ENCODE measurements at regions not wholly inside any gene's neighbourhood (a gene's known extent, or its start where the extent isn't known, plus 50 kb on each side); places are given as distances from the start of the nearest gene placed in this dataset.

GRCh38 chr12:92010853-92011701 lies 134.6 kb downstream of the BTG1 start:
- peak; percentile 57 for ATAC-seq
- DNase-seq, result no peak
- Mint-ChIP-seq H3K36me3 (ENCODE audit: low read depth) (peaks cover 4% of the 10 kb centered on the region), H3K9me3 (peaks cover 8% of the 10 kb centered on the region), H3K4me3 (peak overlapping the region; percentile 70), H3K27ac (peak overlapping the region; percentile 57), H3K4me1 (peaks cover 35% of the 10 kb centered on the region), H3K27me3 (no peaks in the 10 kb centered on the region)

- no peak overlapping the region for H3K27ac Mint-ChIP-seq
- no peak for ATAC-seq
- H3K36me3 Mint-ChIP-seq (ENCODE audit: low read depth), result peaks cover 4% of the 10 kb centered on the region
- peaks cover 10% of the 10 kb centered on the region for H3K9me3 Mint-ChIP-seq
- DNase-seq, result no peak
- H3K4me1 Mint-ChIP-seq, result peaks cover 35% of the 10 kb centered on the region
- no peaks in the 10 kb centered on the region for H3K27me3 Mint-ChIP-seq
- H3K4me3 Mint-ChIP-seq, result no peak overlapping the region
Observed at GRCh38 chr12:92010368-92010767, 135.3 kb downstream of the BTG1 start.

GRCh38 chr12:92008345-92008744 lies 137.3 kb downstream of the BTG1 start:
- no peak for DNase-seq
- Mint-ChIP-seq H3K4me1 (peaks cover 44% of the 10 kb centered on the region), H3K4me3 (no peak overlapping the region), H3K36me3 (ENCODE audit: low read depth) (peaks cover 4% of the 10 kb centered on the region), H3K9me3 (peaks cover 10% of the 10 kb centered on the region), H3K27ac (no peak overlapping the region), H3K27me3 (no peaks in the 10 kb centered on the region)
- ATAC-seq, result no peak

- DNase-seq (no peak), ATAC-seq (no peak)
- Mint-ChIP-seq H3K27me3 (no peaks in the 10 kb centered on the region), H3K4me3 (no peak overlapping the region), H3K4me1 (peaks cover 48% of the 10 kb centered on the region), H3K27ac (no peak overlapping the region), H3K9me3 (peaks cover 10% of the 10 kb centered on the region), H3K36me3 (ENCODE audit: low read depth) (peaks cover 4% of the 10 kb centered on the region)
Observed at GRCh38 chr12:92007787-92008186, 137.9 kb downstream of the BTG1 start.

- Mint-ChIP-seq H3K36me3 (ENCODE audit: low read depth) (peaks cover 15% of the 10 kb centered on the region), H3K4me1 (peaks cover 43% of the 10 kb centered on the region), H3K27me3 (no peaks in the 10 kb centered on the region), H3K9me3 (peaks cover 30% of the 10 kb centered on the region), H3K4me3 (no peak overlapping the region), H3K27ac (no peak overlapping the region)
- DNase-seq (no peak), ATAC-seq (no peak)
Observed at GRCh38 chr12:92003701-92004100, 141.9 kb downstream of the BTG1 start.

- Mint-ChIP-seq H3K27me3 (no peaks in the 10 kb centered on the region), H3K4me3 (no peak overlapping the region), H3K4me1 (peaks cover 42% of the 10 kb centered on the region), H3K9me3 (peaks cover 38% of the 10 kb centered on the region), H3K27ac (no peak overlapping the region), H3K36me3 (ENCODE audit: low read depth) (peaks cover 21% of the 10 kb centered on the region)
- ATAC-seq, result no peak
- no peak for DNase-seq
Observed at GRCh38 chr12:92002673-92003382, 142.8 kb downstream of the BTG1 start.

- H3K4me1 Mint-ChIP-seq, result peaks cover 42% of the 10 kb centered on the region
- no peak overlapping the region for H3K27ac Mint-ChIP-seq
- DNase-seq (no peak), ATAC-seq (peak; percentile 43)
- no peak overlapping the region for H3K4me3 Mint-ChIP-seq
- peaks cover 21% of the 10 kb centered on the region for H3K36me3 Mint-ChIP-seq (ENCODE audit: low read depth)
- H3K27me3 Mint-ChIP-seq, result no peaks in the 10 kb centered on the region
- H3K9me3 Mint-ChIP-seq, result peaks cover 38% of the 10 kb centered on the region
Observed at GRCh38 chr12:92002195-92002649, 143.4 kb downstream of the BTG1 start.

- no peak for ATAC-seq
- Mint-ChIP-seq H3K4me3 (peak overlapping the region; percentile 10), H3K9me3 (peaks cover 34% of the 10 kb centered on the region), H3K36me3 (ENCODE audit: low read depth) (peaks cover 23% of the 10 kb centered on the region), H3K27me3 (no peaks in the 10 kb centered on the region), H3K4me1 (peaks cover 42% of the 10 kb centered on the region), H3K27ac (peak overlapping the region; percentile 38)
- DNase-seq, result no peak
Observed at GRCh38 chr12:92000597-92000996, 145.0 kb downstream of the BTG1 start.

- H3K36me3 Mint-ChIP-seq (ENCODE audit: low read depth), result peaks cover 23% of the 10 kb centered on the region
- ATAC-seq (no peak), DNase-seq (no peak)
- H3K27me3 Mint-ChIP-seq, result no peaks in the 10 kb centered on the region
- H3K4me3 Mint-ChIP-seq, result no peak overlapping the region
- H3K27ac Mint-ChIP-seq, result no peak overlapping the region
- H3K4me1 Mint-ChIP-seq, result peaks cover 39% of the 10 kb centered on the region
- peaks cover 34% of the 10 kb centered on the region for H3K9me3 Mint-ChIP-seq
Observed at GRCh38 chr12:91999823-92000222, 145.8 kb downstream of the BTG1 start.

GRCh38 chr12:91998316-91998715 lies 147.3 kb downstream of the BTG1 start:
- Mint-ChIP-seq H3K27ac (no peak overlapping the region), H3K9me3 (peaks cover 35% of the 10 kb centered on the region), H3K4me3 (no peak overlapping the region), H3K27me3 (no peaks in the 10 kb centered on the region), H3K4me1 (peaks cover 44% of the 10 kb centered on the region), H3K36me3 (ENCODE audit: low read depth) (peaks cover 23% of the 10 kb centered on the region)
- ATAC-seq (no peak), DNase-seq (no peak)

- Mint-ChIP-seq H3K27ac (no peak overlapping the region), H3K4me3 (no peak overlapping the region), H3K4me1 (peaks cover 36% of the 10 kb centered on the region), H3K27me3 (no peaks in the 10 kb centered on the region), H3K36me3 (ENCODE audit: low read depth) (peaks cover 10% of the 10 kb centered on the region), H3K9me3 (peaks cover 23% of the 10 kb centered on the region)
- no peak for ATAC-seq
- no peak for DNase-seq
Observed at GRCh38 chr12:91994208-91994797, 151.3 kb downstream of the BTG1 start.

- Mint-ChIP-seq H3K36me3 (ENCODE audit: low read depth) (peaks cover 7% of the 10 kb centered on the region), H3K4me1 (peaks cover 40% of the 10 kb centered on the region), H3K4me3 (no peak overlapping the region), H3K9me3 (peaks cover 18% of the 10 kb centered on the region), H3K27ac (no peak overlapping the region), H3K27me3 (no peaks in the 10 kb centered on the region)
- DNase-seq, result no peak
- ATAC-seq, result no peak
Observed at GRCh38 chr12:91993287-91994017, 152.2 kb downstream of the BTG1 start.

- Mint-ChIP-seq H3K27me3 (no peaks in the 10 kb centered on the region), H3K9me3 (peaks cover 9% of the 10 kb centered on the region), H3K27ac (no peak overlapping the region), H3K4me3 (no peak overlapping the region), H3K4me1 (peaks cover 41% of the 10 kb centered on the region), H3K36me3 (ENCODE audit: low read depth) (no peaks in the 10 kb centered on the region)
- DNase-seq (no peak), ATAC-seq (no peak)
Observed at GRCh38 chr12:91991399-91992187, 154.1 kb downstream of the BTG1 start.

GRCh38 chr12:91990525-91990924 lies 155.1 kb downstream of the BTG1 start:
- H3K4me3 Mint-ChIP-seq, result no peak overlapping the region
- H3K27ac Mint-ChIP-seq, result no peak overlapping the region
- peaks cover 6% of the 10 kb centered on the region for H3K9me3 Mint-ChIP-seq
- H3K27me3 Mint-ChIP-seq, result no peaks in the 10 kb centered on the region
- ATAC-seq, result no peak
- H3K4me1 Mint-ChIP-seq, result peaks cover 50% of the 10 kb centered on the region
- no peak for DNase-seq
- no peaks in the 10 kb centered on the region for H3K36me3 Mint-ChIP-seq (ENCODE audit: low read depth)
